NT2/D1 (cell line): ENCODE measurements at regions not wholly inside any gene's neighbourhood (a gene's known extent, or its start where the extent isn't known, plus 50 kb on each side); places are given as distances from the start of the nearest gene placed in this dataset.
"Not testable (repeated sequence)": the region's sequence is repeated elsewhere in the genome, so short reads cannot be mapped to it uniquely, and the experiment has no call there.

Experiments
- DNase-seq: peaks from one replicate; pipeline ENCODE4 v3.0.0-alpha.2; 2011; ENCODE audit warnings: low read depth, low spot score
- H3K27me3 ChIP-seq: 2 replicates; pipeline ENCODE4 v1.6.0; 2011; ENCODE audit warnings: mild to moderate bottlenecking; ENCODE audit not compliant: insufficient read length, insufficient read depth
- H3K36me3 ChIP-seq: 2 replicates; pipeline ENCODE4 v1.6.1; 2011; ENCODE audit warnings: mild to moderate bottlenecking, low read length, mixed read lengths; ENCODE audit not compliant: insufficient read depth, insufficient read length
- H3K4me1 ChIP-seq: 2 replicates; pipeline ENCODE4 v1.5.1; 2011; ENCODE audit not compliant: insufficient read depth, insufficient read length
- H3K4me3 ChIP-seq: 2 replicates; pipeline ENCODE4 v1.5.1; 2011; ENCODE audit warnings: low read depth; ENCODE audit not compliant: insufficient read length
- H3K9ac ChIP-seq: 2 replicates; pipeline ENCODE4 v1.6.0; 2011; ENCODE audit warnings: low read depth; ENCODE audit not compliant: insufficient read length
- H3K9me3 ChIP-seq: 2 replicates; pipeline ENCODE4 v1.5.1; 2011; ENCODE audit warnings: mild to moderate bottlenecking, low read length; ENCODE audit not compliant: insufficient read depth
- SUZ12 ChIP-seq: IDR thresholded peaks from 2 replicates; pipeline ENCODE4 v1.6.1; 2011; ENCODE audit not compliant: insufficient read length, insufficient read depth; ENCODE audit errors: extremely low read depth
- YY1 ChIP-seq: IDR thresholded peaks from 2 replicates; pipeline ENCODE4 v1.6.1; 2011; ENCODE audit not compliant: insufficient read length, insufficient read depth
- ZNF274 ChIP-seq: IDR thresholded peaks from 2 replicates; pipeline ENCODE4 v1.6.1; 2011; ENCODE audit warnings: mild to moderate bottlenecking, low read depth, low read length

DNA sequence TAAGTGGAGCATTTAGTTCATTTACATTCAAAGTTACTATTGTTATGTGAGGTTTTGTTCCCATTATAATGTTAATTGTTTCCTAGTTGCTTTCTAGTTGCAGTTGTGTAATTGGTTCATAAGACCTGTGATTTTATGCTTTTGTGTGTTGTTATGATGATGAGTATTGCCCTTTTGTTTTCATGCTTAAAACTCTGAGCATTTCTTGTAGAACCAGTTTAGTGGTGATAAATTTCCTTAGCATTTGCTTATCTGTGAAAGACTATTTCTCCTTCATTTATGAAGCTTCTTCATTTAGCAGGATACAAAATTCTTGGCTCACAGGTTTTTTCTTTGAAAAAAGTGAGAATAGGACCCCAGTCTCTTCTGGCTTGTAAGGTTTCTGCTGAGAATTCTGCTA lies 274.8 kb upstream of the SPAG17 start:
- TF ChIP-seq SUZ12 (no peak), ZNF274 (no peak), YY1 (no peak)
- H3K36me3 ChIP-seq, result no peaks in the 10 kb centered on the region
- no peak overlapping the region for H3K4me3 ChIP-seq
- no peaks in the 10 kb centered on the region for H3K4me1 ChIP-seq
- DNase-seq, result no peak
- no peak overlapping the region for H3K9ac ChIP-seq
- H3K9me3 ChIP-seq, result peaks cover 27% of the 10 kb centered on the region
- no peaks in the 10 kb centered on the region for H3K27me3 ChIP-seq

DNA sequence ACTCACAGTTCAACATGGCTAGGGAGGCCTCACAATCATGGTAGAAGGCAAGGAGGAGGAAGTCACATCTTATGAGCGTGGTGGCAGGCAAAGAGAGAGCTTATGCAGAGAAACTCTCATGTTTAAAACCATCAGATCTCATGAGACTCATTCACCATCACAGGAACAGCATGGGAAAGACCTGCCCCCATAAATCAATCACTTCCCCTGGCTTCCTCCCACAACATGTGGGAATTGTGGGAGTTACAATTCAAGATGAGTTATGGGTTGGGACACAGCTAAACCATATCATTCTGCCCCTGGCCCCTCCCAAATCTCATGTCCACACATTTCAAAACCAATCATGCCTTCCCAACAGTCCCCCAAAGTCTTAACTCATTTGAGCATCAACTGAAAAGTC lies 268.8 kb upstream of the SPAG17 start:
- DNase-seq, H3K36me3 ChIP-seq, H3K27me3 ChIP-seq, H3K4me3 ChIP-seq, H3K4me1 ChIP-seq, H3K9ac ChIP-seq: not testable (repeated sequence)
- peaks cover 15% of the 10 kb centered on the region for H3K9me3 ChIP-seq

DNA sequence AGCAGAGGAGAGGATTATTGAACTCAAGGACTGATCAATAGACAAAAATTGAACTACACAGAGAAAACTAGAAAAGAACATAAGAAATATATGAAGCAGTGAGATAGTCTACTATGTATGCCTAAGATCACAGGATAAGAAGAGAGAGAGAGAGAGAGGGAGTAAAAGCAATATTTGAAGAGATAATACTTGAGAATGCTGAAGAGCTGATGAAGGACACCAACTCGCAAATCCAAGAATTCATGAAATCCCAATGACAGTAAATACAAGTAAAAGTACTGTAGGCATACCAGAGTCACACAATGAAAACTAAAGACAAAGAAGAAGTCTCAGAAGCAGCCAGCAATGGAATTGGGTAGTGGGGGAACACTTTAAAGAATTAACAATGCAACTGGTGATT lies 260.1 kb upstream of the SPAG17 start:
- Histone ChIP-seq H3K27me3 (no peaks in the 10 kb centered on the region), H3K9ac (no peak overlapping the region), H3K4me1 (no peaks in the 10 kb centered on the region), H3K36me3 (no peaks in the 10 kb centered on the region), H3K4me3 (no peak overlapping the region), H3K9me3 (peaks cover 26% of the 10 kb centered on the region; the same call in 1 of the 2 replicates)
- DNase-seq, result no peak
- TF ChIP-seq YY1, result no peak
- TF ChIP-seq SUZ12, result no peak

DNA sequence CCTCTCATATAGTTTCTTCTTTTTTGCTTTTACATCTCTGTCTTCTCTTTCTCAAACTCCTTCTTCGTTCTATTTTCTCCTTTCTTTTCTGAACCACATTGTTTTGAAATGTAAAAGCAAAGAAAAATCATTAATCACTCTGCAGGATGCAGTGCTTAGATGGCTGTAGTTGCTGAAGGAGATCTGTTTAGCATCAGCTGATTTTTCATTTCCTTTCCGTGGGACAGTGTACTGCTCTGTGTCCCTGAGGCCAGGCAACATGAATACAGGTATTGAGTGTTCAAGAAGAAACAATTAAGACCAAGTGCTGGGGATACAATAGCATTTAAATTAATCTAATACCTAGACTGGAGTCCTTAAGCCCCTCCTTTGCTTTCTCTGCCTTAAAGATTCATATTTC lies 257.2 kb upstream of the SPAG17 start:
- Histone ChIP-seq H3K4me3 (no peak overlapping the region), H3K27me3 (no peaks in the 10 kb centered on the region), H3K36me3 (no peaks in the 10 kb centered on the region), H3K4me1 (no peaks in the 10 kb centered on the region), H3K9me3 (no peaks in the 10 kb centered on the region), H3K9ac (no peak overlapping the region)
- no peak for DNase-seq
- TF ChIP-seq ZNF274 (no peak), SUZ12 (no peak)

DNA sequence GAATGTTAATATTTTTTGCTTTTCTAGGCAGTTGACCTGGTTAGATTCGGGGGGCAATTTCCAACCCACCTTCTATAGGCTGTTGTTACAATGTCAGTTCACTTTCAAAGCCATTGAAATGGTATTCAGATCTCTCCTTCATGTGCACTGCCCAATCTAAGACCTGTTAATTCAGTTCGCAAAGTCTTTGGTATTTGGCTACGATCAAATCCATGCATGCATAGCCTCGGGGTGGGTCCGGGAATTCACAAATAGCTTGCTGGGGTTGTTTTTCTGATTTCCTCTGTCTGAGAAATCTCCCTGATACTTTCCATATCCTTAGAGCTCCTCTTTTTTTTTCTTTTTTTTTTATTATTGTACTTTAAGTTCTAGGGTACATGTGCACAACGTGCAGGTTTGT lies 252.6 kb upstream of the SPAG17 start:
- Histone ChIP-seq H3K36me3 (no peaks in the 10 kb centered on the region), H3K27me3 (no peaks in the 10 kb centered on the region), H3K4me1 (no peaks in the 10 kb centered on the region), H3K9me3 (no peaks in the 10 kb centered on the region), H3K4me3 (no peak overlapping the region), H3K9ac (no peak overlapping the region)
- DNase-seq, result no peak
- no peak for TF ChIP-seq SUZ12

DNA sequence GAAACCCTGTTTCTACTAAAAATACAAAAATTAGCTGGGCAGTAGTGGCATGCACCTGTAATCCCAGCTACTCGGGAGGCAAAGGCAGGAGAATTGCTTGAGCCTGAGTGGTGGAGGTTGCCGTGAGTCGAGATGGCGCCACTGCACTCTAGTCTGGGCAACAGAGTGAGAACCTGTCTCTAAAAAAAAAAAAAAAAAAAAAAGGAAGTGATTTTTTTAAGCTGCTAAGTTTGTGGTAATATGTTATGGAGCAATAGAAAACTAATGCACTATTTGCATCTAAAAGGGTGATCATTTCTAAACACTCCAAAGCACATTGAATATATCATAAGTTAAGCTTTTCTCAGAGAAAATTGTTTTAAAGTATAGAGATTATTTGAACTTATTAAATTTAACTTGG lies 244.8 kb upstream of the SPAG17 start:
- Histone ChIP-seq H3K36me3 (no peaks in the 10 kb centered on the region), H3K9ac (no peak overlapping the region), H3K4me1 (no peaks in the 10 kb centered on the region), H3K9me3 (no peaks in the 10 kb centered on the region), H3K4me3 (no peak overlapping the region), H3K27me3 (no peaks in the 10 kb centered on the region)
- no peak for DNase-seq
- TF ChIP-seq SUZ12, result no peak
- TF ChIP-seq YY1, result no peak
- TF ChIP-seq ZNF274, result no peak

DNA sequence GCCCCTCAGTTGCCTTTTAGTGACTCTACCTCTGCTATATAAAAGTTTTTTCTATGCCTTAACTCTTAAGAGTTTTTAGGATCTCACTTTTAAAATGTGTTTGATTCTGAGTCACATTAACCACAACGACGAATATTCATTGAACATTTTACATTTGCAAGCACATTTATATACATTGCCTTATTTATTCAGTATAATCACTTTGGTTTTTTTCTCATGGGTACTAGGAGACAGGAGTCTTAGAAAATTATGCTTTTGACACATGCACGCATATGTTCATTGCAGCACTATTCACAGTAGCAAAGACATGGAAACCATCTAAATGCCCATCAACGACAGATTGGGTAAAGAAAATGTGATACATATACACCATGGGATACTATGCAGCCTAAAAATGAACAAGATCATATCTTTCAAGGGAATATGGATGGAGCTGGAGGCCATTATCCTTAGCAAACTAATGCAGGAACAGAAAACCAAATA lies 236.9 kb upstream of the SPAG17 start:
- H3K4me1 ChIP-seq, result no peaks in the 10 kb centered on the region
- no peaks in the 10 kb centered on the region for H3K9me3 ChIP-seq
- no peak for TF ChIP-seq YY1
- DNase-seq, result no peak
- H3K4me3 ChIP-seq, result no peak overlapping the region
- H3K36me3 ChIP-seq, result no peaks in the 10 kb centered on the region
- H3K9ac ChIP-seq, result no peak overlapping the region
- no peaks in the 10 kb centered on the region for H3K27me3 ChIP-seq

DNA sequence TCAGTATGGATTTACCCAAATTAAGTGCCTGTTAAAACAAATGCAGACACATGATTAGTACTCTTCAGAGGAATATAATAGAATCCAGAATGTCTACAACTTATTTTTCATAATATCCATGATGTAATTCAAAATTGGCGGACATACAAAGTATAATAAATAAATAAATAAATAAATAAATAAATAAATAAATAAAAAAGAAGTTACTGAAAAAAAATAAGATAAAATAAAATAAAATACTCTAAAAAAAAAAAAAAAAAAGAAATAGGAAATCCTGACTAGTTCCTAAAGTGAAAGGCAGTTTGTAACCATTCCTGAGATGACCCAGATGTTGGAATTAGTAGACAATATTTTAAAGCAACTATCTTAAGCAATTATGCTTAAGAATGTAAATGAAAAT lies 219.0 kb upstream of the SPAG17 start:
- H3K4me1 ChIP-seq, result no peaks in the 10 kb centered on the region
- H3K4me3 ChIP-seq, result no peak overlapping the region
- no peak overlapping the region for H3K9ac ChIP-seq
- no peak for DNase-seq
- no peaks in the 10 kb centered on the region for H3K9me3 ChIP-seq
- H3K36me3 ChIP-seq, result no peaks in the 10 kb centered on the region
- TF ChIP-seq SUZ12, result no peak
- no peak for TF ChIP-seq YY1
- no peak for TF ChIP-seq ZNF274
- H3K27me3 ChIP-seq, result no peaks in the 10 kb centered on the region
